ENCODE measurements at regions not wholly inside any gene's neighbourhood (a gene's known extent, or its start where the extent isn't known, plus 50 kb on each side); places are given as distances from the start of the nearest gene placed in this dataset.
"Not testable (repeated sequence)": the region's sequence is repeated elsewhere in the genome, so short reads cannot be mapped to it uniquely, and the experiment has no call there.

GRCh38 chr2:23037596-23037995, 347.4 kb upstream of the KLHL29 start:
- TF ChIP-seq CTCF (IDR thresholded peaks at IDR 0.05; ENCODE audit: extremely low read depth, missing control alignments), result no peak
- no peak for DNase-seq (ENCODE audit: low spot score)

GRCh38 chr2:23041443-23041842, 343.5 kb upstream of the KLHL29 start:
- no peak for DNase-seq (ENCODE audit: low spot score)
- no peak for TF ChIP-seq CTCF (IDR thresholded peaks at IDR 0.05; ENCODE audit: extremely low read depth, missing control alignments)

DNA sequence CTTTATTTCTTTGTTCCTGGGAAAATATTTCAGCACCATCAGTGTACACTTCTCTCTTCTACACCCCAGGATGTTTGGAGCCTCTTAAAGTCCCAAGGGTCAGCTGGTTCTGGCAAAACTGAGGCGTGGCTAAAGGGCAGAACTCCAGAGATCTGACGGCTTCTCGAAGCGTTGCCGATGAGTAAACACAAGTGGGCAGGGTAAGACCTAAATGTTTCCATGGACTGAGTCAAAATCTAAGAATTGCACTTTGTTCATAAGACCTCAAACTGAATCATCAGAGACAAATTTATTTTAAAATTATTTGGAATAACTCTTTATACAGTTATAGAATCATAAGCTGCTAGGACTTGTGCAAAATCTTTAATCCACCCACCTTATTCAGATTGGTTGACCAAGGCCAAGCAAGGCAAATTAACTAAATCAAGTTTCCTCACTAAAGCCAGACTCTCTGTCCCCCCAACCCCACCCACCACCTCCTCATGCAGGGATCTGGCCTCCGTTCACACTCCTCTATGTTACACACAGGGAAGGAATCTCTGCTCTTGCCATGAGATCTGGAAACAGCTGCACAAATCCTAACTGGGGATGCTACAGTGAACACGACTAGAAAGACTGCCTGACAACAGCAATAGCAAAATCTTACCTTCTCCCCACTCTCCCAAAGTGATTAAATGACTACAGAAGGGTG, 342.6 kb upstream of the KLHL29 start:
- no peak for DNase-seq (ENCODE audit: low spot score)
- TF ChIP-seq CTCF (IDR thresholded peaks at IDR 0.05; ENCODE audit: extremely low read depth, missing control alignments), result no peak

DNA sequence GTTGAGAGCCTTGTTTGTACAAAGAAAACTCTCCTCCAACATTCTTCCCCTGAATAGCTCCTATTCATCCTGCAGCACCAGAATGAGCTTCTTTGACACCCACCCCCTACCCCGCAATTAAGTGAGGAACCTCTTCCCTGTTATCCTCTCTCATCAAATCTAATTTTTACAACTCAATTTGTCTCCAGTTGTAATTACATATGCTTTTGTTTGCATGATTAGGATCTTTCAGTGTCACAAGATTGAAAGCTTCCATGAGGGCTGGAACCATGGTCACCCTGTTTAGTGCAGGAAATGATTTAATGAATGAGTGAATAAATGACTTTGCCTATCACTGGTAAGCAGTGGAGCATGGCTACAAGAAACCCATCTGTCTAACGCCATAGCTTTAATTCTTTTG, 334.6 kb upstream of the KLHL29 start:
- no peak for TF ChIP-seq CTCF (IDR thresholded peaks at IDR 0.05; ENCODE audit: extremely low read depth, missing control alignments)
- DNase-seq (ENCODE audit: low spot score), result no peak

DNA sequence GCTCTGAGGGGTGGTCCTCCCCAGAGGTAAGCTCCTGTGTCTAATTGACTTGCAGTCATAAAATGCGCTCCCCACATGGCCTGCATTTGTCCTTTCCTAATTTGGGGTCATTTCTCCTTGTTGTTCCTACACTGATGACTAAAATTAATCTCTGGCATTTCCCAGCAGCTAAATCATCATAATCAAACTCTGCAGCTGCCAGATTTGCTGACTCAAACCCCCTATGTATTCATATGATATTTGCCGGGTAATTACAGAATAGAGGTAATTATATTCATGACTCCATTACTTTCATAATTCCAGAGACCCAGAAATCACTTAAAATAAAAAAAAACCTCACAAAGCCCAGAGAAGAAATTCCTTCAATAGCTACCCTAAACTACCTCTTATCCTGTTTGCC, 331.4 kb upstream of the KLHL29 start:
- no peak for TF ChIP-seq CTCF (IDR thresholded peaks at IDR 0.05; ENCODE audit: extremely low read depth, missing control alignments)
- no peak for DNase-seq (ENCODE audit: low spot score)

GRCh38 chr2:23055251-23055650, 329.7 kb upstream of the KLHL29 start:
- TF ChIP-seq CTCF (IDR thresholded peaks at IDR 0.05; ENCODE audit: extremely low read depth, missing control alignments), result no peak
- no peak for DNase-seq (ENCODE audit: low spot score)

GRCh38 chr2:23056846-23057245, 328.1 kb upstream of the KLHL29 start:
- not testable (repeated sequence) for DNase-seq (ENCODE audit: low spot score)

DNA sequence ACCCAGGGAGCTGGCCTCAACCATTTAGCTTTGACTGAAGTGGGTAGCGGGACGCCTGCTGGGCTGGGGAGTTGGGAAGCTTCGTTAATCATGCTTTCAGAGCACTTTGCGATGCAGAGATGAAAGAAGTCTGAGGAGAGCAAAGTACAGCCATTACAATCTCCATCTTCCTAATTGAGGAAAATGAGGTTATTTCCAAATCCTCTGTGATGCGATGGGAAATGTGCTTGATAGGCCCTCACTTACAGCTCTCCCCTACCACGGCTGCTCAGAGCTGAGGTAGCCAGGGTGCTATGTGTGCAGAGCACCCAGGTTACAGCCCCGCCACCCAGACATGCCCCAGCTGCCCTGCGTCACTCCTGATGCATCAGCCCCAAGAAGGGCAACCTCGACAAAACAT, 326.5 kb upstream of the KLHL29 start:
- TF ChIP-seq CTCF (IDR thresholded peaks at IDR 0.05; ENCODE audit: extremely low read depth, missing control alignments), result no peak
- DNase-seq (ENCODE audit: low spot score), result no peak

Measured in GM20000 (cell line).